ENCODE measurements at regions not wholly inside any gene's neighbourhood (a gene's known extent, or its start where the extent isn't known, plus 50 kb on each side); places are given as distances from the start of the nearest gene placed in this dataset.

DNA sequence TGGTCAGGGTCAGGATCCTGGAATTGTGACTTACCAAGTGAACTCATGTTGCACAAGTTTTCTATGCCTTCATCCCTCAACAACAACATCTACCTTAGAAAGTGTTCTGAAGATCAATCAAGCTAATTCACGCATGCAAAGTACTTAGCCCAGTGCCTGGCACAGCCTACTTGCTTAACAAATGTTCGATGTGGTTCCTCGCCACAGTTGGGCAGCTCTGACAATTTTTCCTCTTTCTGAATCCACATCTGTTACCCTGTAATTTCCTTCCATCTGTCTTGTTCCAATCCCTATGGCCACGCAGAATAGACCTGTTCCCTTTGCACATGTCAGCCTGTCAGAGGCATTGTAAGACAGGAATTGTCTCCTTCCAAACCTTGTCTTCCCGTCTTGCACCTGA lies 1415.2 kb downstream of the TBC1D22A start:
- DNase-seq (ENCODE audit: low read depth, low spot score), result no peak
- Histone ChIP-seq H3K9me3 (ENCODE audit: control insufficient read depth, insufficient read depth, low read depth, low read length) (no peaks in the 10 kb centered on the region), H3K27me3 (ENCODE audit: control insufficient read depth, insufficient read depth, low read length) (no peaks in the 10 kb centered on the region; the same call in 1 of the 2 replicates), H3K36me3 (ENCODE audit: control insufficient read depth, insufficient read depth, low read length) (no peaks in the 10 kb centered on the region), H3K4me3 (ENCODE audit: low read depth in 2 of 2, low read length in 2 of 2) (no peak overlapping the region), H3K4me1 (ENCODE audit: control insufficient read depth, insufficient read depth, low read length) (no peaks in the 10 kb centered on the region), H3K27ac (ENCODE audit: low read length) (no peak overlapping the region)
- ChIA-PET CTCF (no interaction called here), POLR2A (no interaction called here)
- in situ Hi-C loops (cut with HindIII; ENCODE audit: low pct_unique_long_range_greater_than_20kb, low sequenced_read_pairs), result no loop called here
- intact Hi-C loops (cut with micrococcal nuclease; ENCODE audit: unreplicated experiment), result no loop called here
- no TSS peak for BruUV-seq (replicated peaks)
- TF ChIP-seq SIN3A (IDR thresholded peaks at IDR 0.05; ENCODE audit: borderline replicate concordance, insufficient read depth, low read depth, low read length) (no peak), TCF7L2 (IDR thresholded peaks at IDR 0.05; ENCODE audit: low read depth, low read length) (no peak), POLR2AphosphoS5 (IDR thresholded peaks at IDR 0.05; ENCODE audit: low read depth, low read length) (no peak)
- TF ChIP-seq, protein P1, sequence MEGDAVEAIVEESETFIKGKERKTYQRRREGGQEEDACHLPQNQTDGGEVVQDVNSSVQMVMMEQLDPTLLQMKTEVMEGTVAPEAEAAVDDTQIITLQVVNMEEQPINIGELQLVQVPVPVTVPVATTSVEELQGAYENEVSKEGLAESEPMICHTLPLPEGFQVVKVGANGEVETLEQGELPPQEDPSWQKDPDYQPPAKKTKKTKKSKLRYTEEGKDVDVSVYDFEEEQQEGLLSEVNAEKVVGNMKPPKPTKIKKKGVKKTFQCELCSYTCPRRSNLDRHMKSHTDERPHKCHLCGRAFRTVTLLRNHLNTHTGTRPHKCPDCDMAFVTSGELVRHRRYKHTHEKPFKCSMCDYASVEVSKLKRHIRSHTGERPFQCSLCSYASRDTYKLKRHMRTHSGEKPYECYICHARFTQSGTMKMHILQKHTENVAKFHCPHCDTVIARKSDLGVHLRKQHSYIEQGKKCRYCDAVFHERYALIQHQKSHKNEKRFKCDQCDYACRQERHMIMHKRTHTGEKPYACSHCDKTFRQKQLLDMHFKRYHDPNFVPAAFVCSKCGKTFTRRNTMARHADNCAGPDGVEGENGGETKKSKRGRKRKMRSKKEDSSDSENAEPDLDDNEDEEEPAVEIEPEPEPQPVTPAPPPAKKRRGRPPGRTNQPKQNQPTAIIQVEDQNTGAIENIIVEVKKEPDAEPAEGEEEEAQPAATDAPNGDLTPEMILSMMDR (IDR thresholded peaks at IDR 0.05), result no peak
- TF ChIP-seq, protein P2, sequence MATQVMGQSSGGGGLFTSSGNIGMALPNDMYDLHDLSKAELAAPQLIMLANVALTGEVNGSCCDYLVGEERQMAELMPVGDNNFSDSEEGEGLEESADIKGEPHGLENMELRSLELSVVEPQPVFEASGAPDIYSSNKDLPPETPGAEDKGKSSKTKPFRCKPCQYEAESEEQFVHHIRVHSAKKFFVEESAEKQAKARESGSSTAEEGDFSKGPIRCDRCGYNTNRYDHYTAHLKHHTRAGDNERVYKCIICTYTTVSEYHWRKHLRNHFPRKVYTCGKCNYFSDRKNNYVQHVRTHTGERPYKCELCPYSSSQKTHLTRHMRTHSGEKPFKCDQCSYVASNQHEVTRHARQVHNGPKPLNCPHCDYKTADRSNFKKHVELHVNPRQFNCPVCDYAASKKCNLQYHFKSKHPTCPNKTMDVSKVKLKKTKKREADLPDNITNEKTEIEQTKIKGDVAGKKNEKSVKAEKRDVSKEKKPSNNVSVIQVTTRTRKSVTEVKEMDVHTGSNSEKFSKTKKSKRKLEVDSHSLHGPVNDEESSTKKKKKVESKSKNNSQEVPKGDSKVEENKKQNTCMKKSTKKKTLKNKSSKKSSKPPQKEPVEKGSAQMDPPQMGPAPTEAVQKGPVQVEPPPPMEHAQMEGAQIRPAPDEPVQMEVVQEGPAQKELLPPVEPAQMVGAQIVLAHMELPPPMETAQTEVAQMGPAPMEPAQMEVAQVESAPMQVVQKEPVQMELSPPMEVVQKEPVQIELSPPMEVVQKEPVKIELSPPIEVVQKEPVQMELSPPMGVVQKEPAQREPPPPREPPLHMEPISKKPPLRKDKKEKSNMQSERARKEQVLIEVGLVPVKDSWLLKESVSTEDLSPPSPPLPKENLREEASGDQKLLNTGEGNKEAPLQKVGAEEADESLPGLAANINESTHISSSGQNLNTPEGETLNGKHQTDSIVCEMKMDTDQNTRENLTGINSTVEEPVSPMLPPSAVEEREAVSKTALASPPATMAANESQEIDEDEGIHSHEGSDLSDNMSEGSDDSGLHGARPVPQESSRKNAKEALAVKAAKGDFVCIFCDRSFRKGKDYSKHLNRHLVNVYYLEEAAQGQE (IDR thresholded peaks at IDR 0.05; ENCODE audit: insufficient read depth in 1 of 2, low read depth in 2 of 2, low read length in 1 of 2), result no peak
- no peak for ATAC-seq

DNA sequence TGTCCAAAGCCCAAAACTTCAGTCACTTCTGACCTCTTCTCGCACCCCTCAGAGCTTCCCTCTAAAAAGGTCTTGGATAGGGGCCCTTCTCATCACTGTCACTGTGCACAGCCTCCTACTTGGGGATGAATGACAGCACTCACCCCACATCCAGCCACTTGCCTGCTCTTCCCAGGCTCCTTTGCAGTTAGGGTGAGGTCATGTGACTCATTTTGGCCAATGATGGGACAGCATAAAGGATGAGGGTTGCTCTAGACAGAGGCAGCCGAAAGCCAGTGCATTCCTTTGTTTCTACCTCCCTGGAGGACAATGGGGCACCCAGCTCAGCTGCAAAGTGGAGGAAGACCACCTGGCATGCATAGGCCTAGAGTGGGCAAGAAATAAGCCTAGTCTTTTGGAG lies 1413.3 kb downstream of the TBC1D22A start:
- ATAC-seq (no peak), DNase-seq (ENCODE audit: low read depth, low spot score) (no peak)
- in situ Hi-C loops (cut with HindIII; ENCODE audit: low pct_unique_long_range_greater_than_20kb, low sequenced_read_pairs), result no loop called here
- Histone ChIP-seq H3K27ac (ENCODE audit: low read length) (no peak overlapping the region), H3K36me3 (ENCODE audit: control insufficient read depth, insufficient read depth, low read length) (no peaks in the 10 kb centered on the region), H3K9me3 (ENCODE audit: control insufficient read depth, insufficient read depth, low read depth, low read length) (no peaks in the 10 kb centered on the region), H3K27me3 (ENCODE audit: control insufficient read depth, insufficient read depth, low read length) (no peaks in the 10 kb centered on the region; the same call in 1 of the 2 replicates), H3K4me1 (ENCODE audit: control insufficient read depth, insufficient read depth, low read length) (no peaks in the 10 kb centered on the region), H3K4me3 (ENCODE audit: low read depth in 2 of 2, low read length in 2 of 2) (no peak overlapping the region)
- POLR2A ChIA-PET, result no interaction called here
- BruUV-seq (replicated peaks), result no TSS peak
- CTCF ChIA-PET, result no interaction called here
- TF ChIP-seq TCF7L2 (IDR thresholded peaks at IDR 0.05; ENCODE audit: low read depth, low read length) (no peak), POLR2AphosphoS5 (IDR thresholded peaks at IDR 0.05; ENCODE audit: low read depth, low read length) (no peak), SIN3A (IDR thresholded peaks at IDR 0.05; ENCODE audit: borderline replicate concordance, insufficient read depth, low read depth, low read length) (no peak)
- TF ChIP-seq, protein P1 (IDR thresholded peaks at IDR 0.05), result no peak
- TF ChIP-seq, protein P2 (IDR thresholded peaks at IDR 0.05; ENCODE audit: insufficient read depth in 1 of 2, low read depth in 2 of 2, low read length in 1 of 2), result no peak
- intact Hi-C loops (cut with micrococcal nuclease; ENCODE audit: unreplicated experiment), result no loop called here

All from Panc1 (cell line).